Endometrial microvascular endothelial cells (primary cell): ENCODE measurements at regions not wholly inside any gene's neighbourhood (a gene's known extent, or its start where the extent isn't known, plus 50 kb on each side); places are given as distances from the start of the nearest gene placed in this dataset.
"Not testable (repeated sequence)": the region's sequence is repeated elsewhere in the genome, so short reads cannot be mapped to it uniquely, and the experiment has no call there.

Experiments
- in situ Hi-C: cut with HindIII; loops from 2 replicates; pipeline ENCODE4 v1.10.0; 2017; ENCODE audit warnings: low sequenced_read_pairs, low pct_unique_long_range_greater_than_20kb; ENCODE audit errors: inconsistent ontology term

DNA sequence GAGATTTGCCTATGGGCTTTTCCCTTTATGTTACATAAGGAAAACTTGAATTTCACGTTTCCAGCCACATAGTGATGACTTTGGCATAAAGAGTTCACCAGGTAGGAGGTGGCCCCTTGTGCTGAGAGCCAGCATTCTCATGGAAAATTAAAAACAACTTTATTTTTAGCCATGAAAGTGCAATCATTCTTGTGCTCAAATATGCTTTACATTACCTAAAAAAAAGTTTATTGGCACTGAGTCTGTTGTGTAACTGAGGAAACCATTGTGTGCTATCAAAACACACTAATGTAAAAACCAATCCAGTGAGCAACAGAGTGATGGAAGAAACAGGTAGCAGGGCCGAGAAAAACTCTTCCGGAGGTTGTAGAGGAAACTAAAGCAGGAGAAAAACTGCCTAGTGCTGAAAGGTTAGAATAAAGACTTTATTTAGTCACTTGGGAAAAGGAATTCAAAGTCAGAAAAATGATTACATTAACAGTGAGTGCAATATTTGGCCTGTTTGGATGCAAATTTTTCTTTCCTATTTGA, 332.9 kb upstream of the TMC3 start:
- in situ Hi-C loops: not testable (repeated sequence)

DNA sequence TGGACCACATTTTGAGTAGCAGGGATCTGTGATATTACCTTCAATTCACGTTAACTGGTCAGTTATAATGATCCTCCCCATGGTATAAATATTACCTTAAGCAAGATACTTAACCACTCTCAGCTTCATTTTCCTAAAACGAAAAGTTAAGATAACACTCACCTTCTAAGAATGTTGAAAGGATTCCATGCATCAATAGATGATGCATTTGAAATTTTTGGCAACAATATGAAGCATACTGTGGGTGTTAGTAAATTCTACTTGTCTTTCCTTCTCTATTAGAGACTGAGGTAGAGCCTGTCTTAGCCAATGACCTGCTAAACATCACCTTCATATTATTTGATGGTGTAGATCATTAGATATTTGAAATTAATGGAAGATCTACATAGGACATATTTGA, 331.7 kb upstream of the TMC3 start:
- in situ Hi-C loops: not testable (repeated sequence)

- in situ Hi-C loops: no loop called here
Observed at GRCh38 chr15:81686021-81686420, 312.0 kb upstream of the TMC3 start.

- in situ Hi-C loops: no loop called here
Observed at GRCh38 chr15:81685237-81685636, 311.2 kb upstream of the TMC3 start.

GRCh38 chr15:81680829-81681228, 306.8 kb upstream of the TMC3 start:
- in situ Hi-C loops: no loop called here

DNA sequence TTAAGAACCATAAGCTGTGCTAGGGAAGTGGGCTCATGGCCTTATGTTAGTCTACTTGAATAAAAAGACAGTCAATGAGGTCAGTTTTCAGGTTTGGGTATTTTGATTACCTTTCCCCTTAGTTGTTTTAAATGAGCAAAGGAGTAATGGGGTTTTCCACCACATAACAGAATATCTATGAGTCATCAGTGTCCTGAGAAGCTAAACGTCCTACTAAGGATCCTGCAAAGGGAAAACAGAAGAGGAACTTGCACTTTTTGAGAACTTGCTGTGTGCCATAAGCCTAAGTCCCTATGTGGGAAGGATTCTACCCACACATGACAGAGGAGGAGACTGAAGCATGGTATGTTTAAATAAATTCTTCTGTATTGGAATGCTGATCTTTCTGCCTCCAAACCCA, 292.8 kb upstream of the TMC3 start:
- in situ Hi-C loops: no loop called here

DNA sequence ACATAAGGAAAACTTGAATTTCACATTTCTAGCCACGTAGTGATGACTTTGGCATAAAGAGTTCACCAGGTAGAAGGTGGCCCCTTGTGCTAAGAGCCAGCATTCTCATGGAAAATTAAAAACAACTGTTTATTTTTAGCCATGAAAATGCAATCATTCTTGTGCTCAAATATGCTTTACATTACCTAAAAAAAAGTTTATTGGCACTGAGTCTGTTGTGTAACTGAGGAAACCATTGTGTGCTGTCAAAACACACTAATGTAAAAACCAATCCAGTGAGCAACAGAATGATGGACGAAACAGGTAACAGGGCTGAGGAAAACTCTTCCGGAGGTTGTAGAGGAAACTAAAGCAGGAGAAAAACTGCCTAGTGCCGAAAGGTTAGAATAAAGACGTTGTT, 287.0 kb upstream of the TMC3 start:
- in situ Hi-C loops: no loop called here

DNA sequence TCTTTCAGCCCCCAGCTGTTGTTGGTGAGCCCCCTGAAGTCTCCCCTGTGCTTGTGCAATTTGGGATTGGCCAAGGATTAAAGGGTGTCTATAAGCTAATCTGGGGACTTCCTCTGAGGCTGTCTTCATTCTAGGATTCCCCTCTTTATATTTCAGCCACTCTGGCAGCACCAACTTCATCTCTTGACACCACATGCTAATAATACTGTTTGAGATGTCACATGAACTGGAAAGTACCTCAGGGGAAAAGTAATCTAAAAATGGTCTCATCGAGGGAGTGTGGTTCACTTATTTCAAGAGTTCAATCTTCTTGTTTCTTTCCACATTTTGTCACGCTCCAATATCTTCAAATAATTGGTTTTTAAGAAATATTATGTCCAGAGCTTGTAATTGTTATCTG, 279.2 kb upstream of the TMC3 start:
- in situ Hi-C loops: no loop called here

DNA sequence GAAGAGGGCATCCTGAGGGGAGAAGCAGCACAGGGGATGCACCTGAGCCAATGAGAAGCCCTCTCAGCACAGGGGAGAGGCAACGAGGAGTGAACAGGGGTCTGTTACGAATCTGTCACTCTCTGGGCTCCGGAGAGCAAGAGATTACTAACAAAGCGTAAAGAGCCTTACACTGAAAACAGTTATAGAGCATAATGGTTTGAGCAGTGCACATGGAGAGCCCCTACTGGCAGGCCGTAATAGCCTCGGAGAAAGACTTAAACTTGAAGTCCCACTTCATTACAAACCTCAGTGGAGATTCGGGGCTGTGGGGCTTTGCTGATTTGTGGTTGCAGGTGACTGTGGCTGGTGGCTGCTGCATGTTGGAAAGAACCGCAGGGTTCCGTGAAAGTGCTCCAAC, 271.5 kb upstream of the TMC3 start:
- in situ Hi-C loops: no loop called here

DNA sequence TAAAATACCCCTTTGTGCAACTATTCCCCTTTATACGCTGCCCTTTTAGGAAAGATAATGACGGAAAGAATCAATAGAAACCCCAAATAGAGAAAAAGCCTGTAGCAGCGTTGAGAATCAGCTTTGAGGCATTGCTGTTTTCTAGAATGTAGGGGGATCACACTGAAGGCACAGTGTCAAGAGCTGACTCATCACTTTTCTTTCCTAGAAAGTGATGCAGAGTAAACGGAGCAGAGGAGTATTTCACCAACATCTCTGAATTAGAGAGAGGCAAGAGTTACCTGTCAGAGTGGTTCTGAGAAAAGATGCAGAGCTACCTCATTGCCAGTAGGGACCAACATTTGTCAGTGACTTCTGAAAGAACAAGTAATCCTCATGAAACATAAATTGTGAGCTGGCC, 269.8 kb upstream of the TMC3 start:
- in situ Hi-C loops: no loop called here

GRCh38 chr15:81642451-81642990, 268.5 kb upstream of the TMC3 start:
- in situ Hi-C loops: no loop called here

- in situ Hi-C loops: not testable (repeated sequence)
Observed at GRCh38 chr15:81636064-81636463, 262.1 kb upstream of the TMC3 start.

- in situ Hi-C loops: no loop called here
Observed at GRCh38 chr15:81633889-81634288, 259.9 kb upstream of the TMC3 start.

- in situ Hi-C loops: no loop called here
Observed at GRCh38 chr15:81625896-81626295, 251.9 kb upstream of the TMC3 start.

DNA sequence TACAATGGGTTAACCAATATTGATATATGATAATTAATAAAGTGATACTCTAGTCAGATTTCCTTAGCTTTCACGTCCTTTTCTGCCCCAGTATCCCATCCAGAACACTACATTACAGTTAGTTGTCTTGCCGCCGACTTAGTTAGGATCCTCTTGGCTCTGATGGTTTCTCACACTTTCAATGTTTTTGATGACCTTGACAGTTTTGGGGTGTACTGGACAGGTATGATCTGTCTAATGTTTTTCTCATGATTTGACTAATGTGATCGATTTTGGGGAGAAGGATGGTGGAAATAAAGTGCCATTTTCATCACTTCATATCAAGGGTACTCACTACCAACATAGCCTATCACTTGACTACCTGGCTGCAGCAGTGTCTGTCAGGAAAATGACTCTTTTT, 245.0 kb upstream of the TMC3 start:
- in situ Hi-C loops: no loop called here

DNA sequence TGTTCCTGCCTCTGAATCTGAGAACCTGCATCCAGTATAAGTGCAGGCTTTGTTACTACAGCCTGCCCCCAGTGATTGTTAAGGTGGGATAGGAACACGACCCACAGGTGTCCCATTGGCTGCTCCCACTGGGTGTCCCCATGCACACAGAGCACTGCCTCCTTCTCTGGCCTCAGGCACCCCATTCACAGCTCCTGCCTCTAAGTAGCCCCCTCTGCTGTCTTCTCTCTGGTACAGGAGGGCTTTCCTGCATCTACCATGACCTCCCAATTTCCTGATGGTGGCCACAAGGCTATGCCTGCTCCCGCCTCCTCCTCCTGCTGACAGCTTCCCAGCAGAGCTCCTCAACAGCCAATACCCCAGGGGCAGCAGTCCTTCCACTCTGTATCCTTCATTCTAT, 238.6 kb upstream of the TMC3 start:
- in situ Hi-C loops: no loop called here

- in situ Hi-C loops: no loop called here
Observed at GRCh38 chr15:81611679-81612078, 237.7 kb upstream of the TMC3 start.

DNA sequence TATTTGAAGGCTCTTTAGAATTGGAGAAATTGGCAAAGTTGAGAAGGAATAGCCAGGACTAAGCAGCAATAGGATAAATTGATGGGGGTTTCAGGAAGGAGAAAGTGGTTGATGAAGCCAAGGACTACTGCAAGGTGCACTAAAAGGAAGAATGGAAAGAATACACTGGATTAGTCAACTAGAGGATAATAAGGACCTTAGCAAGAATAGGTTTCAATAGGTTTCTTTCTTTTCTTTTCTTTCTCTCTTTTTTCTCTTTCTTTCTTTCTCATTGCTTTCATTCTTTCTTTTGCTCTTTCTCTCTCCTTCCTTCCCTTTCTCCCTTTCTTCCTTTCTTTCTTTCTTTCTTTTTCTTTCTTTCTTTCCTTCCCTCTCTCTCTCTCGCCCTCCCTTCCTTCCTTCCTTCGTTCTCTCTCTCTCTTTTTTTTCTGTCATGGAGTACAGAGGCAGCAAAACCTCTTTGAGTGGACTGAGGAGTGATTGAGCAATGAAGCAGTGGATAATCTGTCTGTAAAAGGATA, 234.4 kb upstream of the TMC3 start:
- in situ Hi-C loops: no loop called here

- in situ Hi-C loops: no loop called here
Observed at GRCh38 chr15:81604713-81605112, 230.7 kb upstream of the TMC3 start.

- in situ Hi-C loops: no loop called here
Observed at GRCh38 chr15:81596159-81596865, 222.3 kb upstream of the TMC3 start.

DNA sequence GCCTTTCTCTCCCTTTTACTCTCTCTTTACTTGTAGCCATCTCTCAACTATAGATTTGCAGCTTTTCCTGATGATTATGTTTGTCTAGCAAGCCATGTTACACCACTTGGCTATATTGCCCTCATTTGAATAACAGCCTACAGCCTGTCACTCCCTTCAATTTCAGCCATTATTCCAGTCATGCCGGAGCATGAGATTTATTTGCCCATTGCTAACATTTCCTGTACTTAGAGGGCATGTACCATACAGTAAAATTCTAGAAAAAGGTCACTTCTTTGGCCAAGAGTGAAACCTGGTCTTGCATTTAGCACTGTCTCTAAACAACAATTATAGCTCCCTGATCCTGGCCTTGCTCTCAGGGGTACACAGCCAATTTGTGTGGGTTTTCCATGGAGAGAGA, 221.7 kb upstream of the TMC3 start:
- in situ Hi-C loops: no loop called here
